ENCODE measurements at regions not wholly inside any gene's neighbourhood (a gene's known extent, or its start where the extent isn't known, plus 50 kb on each side); places are given as distances from the start of the nearest gene placed in this dataset.
A peak's percentile ranks its signal among the peaks of the same experiment; 100 is the strongest.

DNA sequence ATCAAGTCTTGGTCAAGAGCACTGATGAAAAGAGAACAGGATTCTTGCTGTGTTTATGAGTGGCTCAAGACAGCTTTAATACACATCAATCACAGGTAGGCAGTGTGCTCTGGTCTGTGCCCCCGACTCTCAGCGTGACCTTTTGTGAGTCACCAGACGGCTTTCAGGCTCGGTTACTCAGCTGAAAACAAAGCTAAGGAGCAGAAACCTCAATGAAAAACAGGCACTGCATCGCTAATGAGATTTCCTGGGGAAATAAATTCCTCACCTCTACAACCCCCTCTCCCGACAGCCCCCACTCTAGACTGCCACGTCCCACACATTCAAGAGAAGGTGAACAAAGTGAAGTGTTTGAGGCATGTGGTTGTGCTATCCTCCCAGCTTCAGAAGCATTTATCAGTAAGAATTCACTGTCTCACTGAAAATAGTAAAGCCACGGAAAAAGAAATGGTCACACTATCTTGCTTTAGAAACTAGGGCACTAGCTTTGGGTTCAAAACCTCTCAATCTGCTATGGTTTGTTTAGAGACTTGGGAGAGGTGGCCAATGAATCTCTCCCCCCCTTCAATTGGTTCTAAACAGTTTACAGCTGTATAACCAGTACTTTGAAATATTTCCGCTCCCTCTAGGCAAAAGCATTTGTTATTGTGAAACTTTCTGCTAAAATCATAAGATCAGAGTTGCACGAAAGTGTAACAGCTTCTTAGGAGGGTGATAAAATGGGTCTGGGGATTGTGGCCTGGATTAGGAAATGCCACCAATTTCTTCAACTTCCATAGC, 199.5 kb upstream of the PMFBP1 start:
- H3K4me1 ChIP-seq (ENCODE audit: insufficient read depth) = peaks cover 25% of the 10 kb centered on the region
- TF ChIP-seq, protein P1, sequence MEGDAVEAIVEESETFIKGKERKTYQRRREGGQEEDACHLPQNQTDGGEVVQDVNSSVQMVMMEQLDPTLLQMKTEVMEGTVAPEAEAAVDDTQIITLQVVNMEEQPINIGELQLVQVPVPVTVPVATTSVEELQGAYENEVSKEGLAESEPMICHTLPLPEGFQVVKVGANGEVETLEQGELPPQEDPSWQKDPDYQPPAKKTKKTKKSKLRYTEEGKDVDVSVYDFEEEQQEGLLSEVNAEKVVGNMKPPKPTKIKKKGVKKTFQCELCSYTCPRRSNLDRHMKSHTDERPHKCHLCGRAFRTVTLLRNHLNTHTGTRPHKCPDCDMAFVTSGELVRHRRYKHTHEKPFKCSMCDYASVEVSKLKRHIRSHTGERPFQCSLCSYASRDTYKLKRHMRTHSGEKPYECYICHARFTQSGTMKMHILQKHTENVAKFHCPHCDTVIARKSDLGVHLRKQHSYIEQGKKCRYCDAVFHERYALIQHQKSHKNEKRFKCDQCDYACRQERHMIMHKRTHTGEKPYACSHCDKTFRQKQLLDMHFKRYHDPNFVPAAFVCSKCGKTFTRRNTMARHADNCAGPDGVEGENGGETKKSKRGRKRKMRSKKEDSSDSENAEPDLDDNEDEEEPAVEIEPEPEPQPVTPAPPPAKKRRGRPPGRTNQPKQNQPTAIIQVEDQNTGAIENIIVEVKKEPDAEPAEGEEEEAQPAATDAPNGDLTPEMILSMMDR (IDR thresholded peaks at IDR 0.05; ENCODE audit: poor library complexity) = no peak
- TF ChIP-seq EZH2phosphoT487 (IDR thresholded peaks at IDR 0.05; ENCODE audit: low read depth, severe bottlenecking, unreplicated experiment) (no peak), EZH2 (IDR thresholded peaks at IDR 0.05; ENCODE audit: borderline replicate concordance) (no peak)
- no peaks in the 10 kb centered on the region for H3K9me3 ChIP-seq (ENCODE audit: low read depth)
- no peaks in the 10 kb centered on the region for H3K9me2 ChIP-seq (replicated peaks; ENCODE audit: insufficient read depth)
- no peaks in the 10 kb centered on the region for H3K36me3 ChIP-seq (replicated peaks; ENCODE audit: insufficient read depth, low read depth)
- 20% methylated on average over 10 of the region's 10 CpGs for whole genome bisulfite sequencing (ENCODE audit: low lambda C conversion rate, missing lambda C conversion rate)
- H2AFZ ChIP-seq = peak overlapping the region; percentile 27
- peak overlapping the region; percentile 76 for H3K27ac ChIP-seq
- H3K4me3 ChIP-seq = no peak overlapping the region
- no peaks in the 10 kb centered on the region for H4K20me1 ChIP-seq (ENCODE audit: insufficient read depth, poor library complexity, severe bottlenecking)
- H3K4me2 ChIP-seq = peak overlapping the region; percentile 33
- no peaks in the 10 kb centered on the region for H3K27me3 ChIP-seq
- peak; percentile 48 for DNase-seq (ENCODE audit: low spot score)
- no peaks in the 10 kb centered on the region for H3K79me2 ChIP-seq

DNA sequence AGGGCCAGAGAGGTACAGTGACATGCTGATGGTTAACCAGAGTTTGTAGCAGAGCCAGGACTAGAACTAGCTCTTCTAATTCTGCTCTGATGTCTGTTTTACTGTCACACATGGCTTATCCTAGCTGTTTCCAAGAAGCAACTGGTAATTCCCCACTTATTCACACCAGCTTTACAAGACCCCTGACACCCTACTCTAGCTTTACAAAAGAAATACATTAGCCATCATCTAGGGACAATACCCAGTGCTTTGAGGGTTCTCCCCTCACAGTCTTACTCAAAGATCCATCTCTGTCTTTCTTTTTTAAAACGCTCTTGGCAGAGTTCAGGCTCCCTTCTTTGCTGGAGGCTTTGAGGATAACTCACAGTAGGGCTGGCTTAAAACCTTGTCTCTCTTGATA, 197.3 kb upstream of the PMFBP1 start:
- no peak overlapping the region for H3K4me3 ChIP-seq
- no peaks in the 10 kb centered on the region for H3K36me3 ChIP-seq (replicated peaks; ENCODE audit: insufficient read depth, low read depth)
- no peaks in the 10 kb centered on the region for H3K9me3 ChIP-seq (ENCODE audit: low read depth)
- DNase-seq (ENCODE audit: low spot score) = no peak
- no peak overlapping the region for H3K4me2 ChIP-seq
- H3K9me2 ChIP-seq (replicated peaks; ENCODE audit: insufficient read depth) = no peaks in the 10 kb centered on the region
- peaks cover 25% of the 10 kb centered on the region for H3K4me1 ChIP-seq (ENCODE audit: insufficient read depth)
- WGBS (ENCODE audit: low lambda C conversion rate, missing lambda C conversion rate) = 55% methylated on average over 1 of the region's 1 CpG
- TF ChIP-seq EZH2phosphoT487 (IDR thresholded peaks at IDR 0.05; ENCODE audit: low read depth, severe bottlenecking, unreplicated experiment) (no peak), EZH2 (IDR thresholded peaks at IDR 0.05; ENCODE audit: borderline replicate concordance) (no peak)
- TF ChIP-seq, protein P1 (IDR thresholded peaks at IDR 0.05; ENCODE audit: poor library complexity) = no peak
- H2AFZ ChIP-seq = no peak overlapping the region
- no peaks in the 10 kb centered on the region for H4K20me1 ChIP-seq (ENCODE audit: insufficient read depth, poor library complexity, severe bottlenecking)
- H3K27ac ChIP-seq = no peak overlapping the region
- H3K79me2 ChIP-seq = no peaks in the 10 kb centered on the region
- no peaks in the 10 kb centered on the region for H3K27me3 ChIP-seq

DNA sequence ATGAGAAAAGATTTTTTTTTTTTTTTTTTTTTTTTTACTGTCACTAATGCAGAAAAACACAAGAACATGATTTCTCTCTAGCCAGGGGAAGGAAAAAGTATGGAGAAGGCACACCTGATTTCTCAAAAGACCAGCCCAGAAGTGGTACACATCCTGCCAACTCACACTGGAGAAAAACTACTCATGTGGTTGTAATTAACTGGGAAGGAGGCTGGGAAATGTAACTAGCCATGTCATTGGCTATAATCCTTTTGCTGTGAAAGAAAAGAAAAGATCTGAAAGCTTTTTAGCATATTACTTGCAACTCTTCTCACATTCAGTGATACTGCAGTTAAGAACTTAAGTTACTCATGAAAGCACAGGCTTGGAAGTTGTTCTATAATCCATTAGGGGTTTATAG, 195.9 kb upstream of the PMFBP1 start:
- Histone ChIP-seq H2AFZ (no peak overlapping the region), H3K36me3 (replicated peaks; ENCODE audit: insufficient read depth, low read depth) (no peaks in the 10 kb centered on the region), H3K4me3 (no peak overlapping the region), H3K9me2 (replicated peaks; ENCODE audit: insufficient read depth) (no peaks in the 10 kb centered on the region), H3K4me2 (no peak overlapping the region), H3K4me1 (ENCODE audit: insufficient read depth) (peaks cover 25% of the 10 kb centered on the region), H3K27me3 (no peaks in the 10 kb centered on the region), H3K9me3 (ENCODE audit: low read depth) (no peaks in the 10 kb centered on the region), H3K27ac (no peak overlapping the region), H3K79me2 (no peaks in the 10 kb centered on the region), H4K20me1 (ENCODE audit: insufficient read depth, poor library complexity, severe bottlenecking) (no peaks in the 10 kb centered on the region)
- TF ChIP-seq EZH2 (IDR thresholded peaks at IDR 0.05; ENCODE audit: borderline replicate concordance) (no peak), EZH2phosphoT487 (IDR thresholded peaks at IDR 0.05; ENCODE audit: low read depth, severe bottlenecking, unreplicated experiment) (no peak)
- TF ChIP-seq, protein P1 (IDR thresholded peaks at IDR 0.05; ENCODE audit: poor library complexity) = no peak
- no peak for DNase-seq (ENCODE audit: low spot score)

Data from hepatocyte (in vitro differentiated cells).